ENCODE measurements at regions not wholly inside any gene's neighbourhood (a gene's known extent, or its start where the extent isn't known, plus 50 kb on each side); places are given as distances from the start of the nearest gene placed in this dataset.

DNA sequence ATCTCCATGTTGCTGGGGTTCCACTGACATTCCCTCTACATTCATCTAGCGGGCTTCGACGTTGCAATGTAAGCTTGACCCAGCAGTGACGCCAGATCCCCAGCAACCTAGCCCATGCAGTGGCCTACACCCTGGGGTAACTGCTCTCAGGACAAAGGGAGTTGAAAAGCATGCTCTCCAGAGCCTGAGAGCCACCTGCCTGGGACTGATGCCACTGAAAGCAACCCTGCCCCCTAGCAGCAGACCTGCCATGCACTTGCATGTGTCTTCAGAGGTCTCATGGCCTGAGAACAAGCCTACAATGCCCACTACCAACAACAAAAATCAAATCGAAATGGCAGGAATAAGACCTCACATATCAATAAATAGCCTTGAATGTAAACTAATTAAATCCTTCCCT, 330.3 kb downstream of the TRIM36 start:
- H3K79me2 ChIP-seq (ENCODE audit: insufficient read depth, low read length) = no peaks in the 10 kb centered on the region
- no peaks in the 10 kb centered on the region for H3K4me1 ChIP-seq (ENCODE audit: insufficient read depth, low read length)
- no peaks in the 10 kb centered on the region for H4K20me1 ChIP-seq (ENCODE audit: insufficient read depth, low read length)
- H3K4me2 ChIP-seq (ENCODE audit: insufficient read depth, low read length) = no peak overlapping the region
- H3K9me3 ChIP-seq (ENCODE audit: low read depth, low read length) = no peaks in the 10 kb centered on the region
- no peak overlapping the region for H2AFZ ChIP-seq (ENCODE audit: low read length)
- no peak overlapping the region for H3K4me3 ChIP-seq (ENCODE audit: insufficient read depth, low read length)
- no peaks in the 10 kb centered on the region for H3K27me3 ChIP-seq (ENCODE audit: insufficient read depth, low read length)
- H3K27ac ChIP-seq (ENCODE audit: low read depth, low read length) = no peak overlapping the region
- H3K36me3 ChIP-seq (ENCODE audit: insufficient read depth, low read length) = no peaks in the 10 kb centered on the region
- peak; percentile 14 for DNase-seq (ENCODE audit: insufficient read length, low spot score, missing footprints)
- TF ChIP-seq, protein P1, sequence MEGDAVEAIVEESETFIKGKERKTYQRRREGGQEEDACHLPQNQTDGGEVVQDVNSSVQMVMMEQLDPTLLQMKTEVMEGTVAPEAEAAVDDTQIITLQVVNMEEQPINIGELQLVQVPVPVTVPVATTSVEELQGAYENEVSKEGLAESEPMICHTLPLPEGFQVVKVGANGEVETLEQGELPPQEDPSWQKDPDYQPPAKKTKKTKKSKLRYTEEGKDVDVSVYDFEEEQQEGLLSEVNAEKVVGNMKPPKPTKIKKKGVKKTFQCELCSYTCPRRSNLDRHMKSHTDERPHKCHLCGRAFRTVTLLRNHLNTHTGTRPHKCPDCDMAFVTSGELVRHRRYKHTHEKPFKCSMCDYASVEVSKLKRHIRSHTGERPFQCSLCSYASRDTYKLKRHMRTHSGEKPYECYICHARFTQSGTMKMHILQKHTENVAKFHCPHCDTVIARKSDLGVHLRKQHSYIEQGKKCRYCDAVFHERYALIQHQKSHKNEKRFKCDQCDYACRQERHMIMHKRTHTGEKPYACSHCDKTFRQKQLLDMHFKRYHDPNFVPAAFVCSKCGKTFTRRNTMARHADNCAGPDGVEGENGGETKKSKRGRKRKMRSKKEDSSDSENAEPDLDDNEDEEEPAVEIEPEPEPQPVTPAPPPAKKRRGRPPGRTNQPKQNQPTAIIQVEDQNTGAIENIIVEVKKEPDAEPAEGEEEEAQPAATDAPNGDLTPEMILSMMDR (IDR thresholded peaks at IDR 0.05; ENCODE audit: extremely low read depth, low read depth, low read length) = no peak

DNA sequence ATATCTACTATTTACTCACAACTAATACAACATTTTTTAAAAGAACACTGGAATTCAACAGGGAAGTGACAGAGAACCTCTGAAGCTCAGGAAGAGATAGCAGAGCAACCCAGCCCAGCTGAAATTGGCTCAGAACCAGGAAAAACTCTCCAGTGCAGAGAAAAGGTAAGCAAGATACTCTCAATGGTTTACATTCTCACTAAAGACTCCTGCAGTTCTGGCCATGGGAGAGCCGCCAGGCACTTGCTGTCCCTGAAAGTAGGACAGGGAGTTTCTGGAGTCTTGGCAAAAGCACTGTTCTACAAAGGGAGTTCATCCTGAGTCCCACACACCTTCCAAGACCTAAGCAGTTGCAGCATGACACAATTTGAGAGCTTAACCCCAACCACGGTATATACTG, 330.8 kb downstream of the TRIM36 start:
- H3K9me3 ChIP-seq (ENCODE audit: low read depth, low read length) = no peaks in the 10 kb centered on the region
- H2AFZ ChIP-seq (ENCODE audit: low read length) = no peak overlapping the region
- no peak overlapping the region for H3K4me2 ChIP-seq (ENCODE audit: insufficient read depth, low read length)
- H3K36me3 ChIP-seq (ENCODE audit: insufficient read depth, low read length) = no peaks in the 10 kb centered on the region
- H3K79me2 ChIP-seq (ENCODE audit: insufficient read depth, low read length) = no peaks in the 10 kb centered on the region
- H3K4me1 ChIP-seq (ENCODE audit: insufficient read depth, low read length) = no peaks in the 10 kb centered on the region
- no peak for DNase-seq (ENCODE audit: insufficient read length, low spot score, missing footprints)
- H3K4me3 ChIP-seq (ENCODE audit: insufficient read depth, low read length) = no peak overlapping the region
- H3K27ac ChIP-seq (ENCODE audit: low read depth, low read length) = no peak overlapping the region
- H3K27me3 ChIP-seq (ENCODE audit: insufficient read depth, low read length) = no peaks in the 10 kb centered on the region
- TF ChIP-seq, protein P1 (IDR thresholded peaks at IDR 0.05; ENCODE audit: extremely low read depth, low read depth, low read length) = no peak
- H4K20me1 ChIP-seq (ENCODE audit: insufficient read depth, low read length) = no peaks in the 10 kb centered on the region

DNA sequence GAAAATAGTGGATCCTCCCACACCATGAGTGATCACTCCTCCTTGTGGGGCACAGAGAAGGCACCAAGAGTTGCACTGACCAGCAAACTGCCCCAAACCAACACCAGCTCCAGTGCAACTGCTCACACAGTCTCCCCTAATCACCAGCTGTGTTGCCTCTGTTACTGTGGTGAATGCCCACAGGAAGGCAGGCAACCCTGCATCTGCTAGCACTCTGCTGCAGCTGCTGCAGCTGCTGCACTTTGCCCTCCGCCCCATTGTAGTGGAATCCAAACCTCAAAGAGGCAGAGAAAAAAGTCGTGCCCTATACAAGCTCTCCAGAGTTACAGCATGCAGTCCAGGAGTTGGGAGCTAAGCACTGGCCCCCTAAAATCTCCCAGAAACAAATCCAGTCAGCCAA, 339.6 kb downstream of the TRIM36 start:
- Histone ChIP-seq H3K27me3 (ENCODE audit: insufficient read depth, low read length) (no peaks in the 10 kb centered on the region), H3K79me2 (ENCODE audit: insufficient read depth, low read length) (no peaks in the 10 kb centered on the region), H2AFZ (ENCODE audit: low read length) (no peak overlapping the region), H3K4me2 (ENCODE audit: insufficient read depth, low read length) (no peak overlapping the region), H4K20me1 (ENCODE audit: insufficient read depth, low read length) (no peaks in the 10 kb centered on the region), H3K4me1 (ENCODE audit: insufficient read depth, low read length) (no peaks in the 10 kb centered on the region), H3K4me3 (ENCODE audit: insufficient read depth, low read length) (no peak overlapping the region), H3K9me3 (ENCODE audit: low read depth, low read length) (no peaks in the 10 kb centered on the region), H3K27ac (ENCODE audit: low read depth, low read length) (no peak overlapping the region), H3K36me3 (ENCODE audit: insufficient read depth, low read length) (no peaks in the 10 kb centered on the region)
- TF ChIP-seq, protein P1 (IDR thresholded peaks at IDR 0.05; ENCODE audit: extremely low read depth, low read depth, low read length) = no peak
- DNase-seq (ENCODE audit: insufficient read length, low spot score, missing footprints) = no peak

DNA sequence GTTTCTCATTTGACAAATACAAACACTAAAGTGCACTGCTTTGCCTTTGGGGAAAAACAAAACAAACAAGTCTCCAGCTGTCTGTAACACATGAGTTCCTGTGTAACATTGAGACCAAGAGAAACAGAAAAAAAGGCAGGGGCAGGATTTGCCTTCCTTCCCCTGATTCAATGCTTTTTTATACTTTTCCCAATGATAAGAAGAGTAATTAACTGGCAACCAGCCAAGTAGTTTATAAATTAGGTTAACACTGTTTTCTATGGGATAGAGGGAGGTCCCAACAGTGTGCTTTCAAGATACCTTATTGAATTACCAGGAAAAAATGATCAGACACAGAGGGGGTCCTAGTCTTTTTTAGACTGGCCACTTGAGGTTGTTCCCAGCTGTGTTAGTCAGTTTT, 346.8 kb downstream of the TRIM36 start:
- DNase-seq (ENCODE audit: insufficient read length, low spot score, missing footprints) = no peak
- H3K4me3 ChIP-seq (ENCODE audit: insufficient read depth, low read length) = no peak overlapping the region

More for the DNA sequence above, 346.8 kb downstream of the TRIM36 start:
- Histone ChIP-seq H3K27ac (ENCODE audit: low read depth, low read length) (no peak overlapping the region), H3K79me2 (ENCODE audit: insufficient read depth, low read length) (no peaks in the 10 kb centered on the region), H2AFZ (ENCODE audit: low read length) (no peak overlapping the region), H3K4me1 (ENCODE audit: insufficient read depth, low read length) (no peaks in the 10 kb centered on the region), H3K27me3 (ENCODE audit: insufficient read depth, low read length) (no peaks in the 10 kb centered on the region), H3K36me3 (ENCODE audit: insufficient read depth, low read length) (no peaks in the 10 kb centered on the region), H3K4me2 (ENCODE audit: insufficient read depth, low read length) (no peak overlapping the region), H4K20me1 (ENCODE audit: insufficient read depth, low read length) (no peaks in the 10 kb centered on the region), H3K9me3 (ENCODE audit: low read depth, low read length) (no peaks in the 10 kb centered on the region)
- TF ChIP-seq, protein P1 (IDR thresholded peaks at IDR 0.05; ENCODE audit: extremely low read depth, low read depth, low read length) = no peak

All from osteoblast (primary cell).